Kidney epithelial cell (primary cell): ENCODE measurements at regions not wholly inside any gene's neighbourhood (a gene's known extent, or its start where the extent isn't known, plus 50 kb on each side); places are given as distances from the start of the nearest gene placed in this dataset.

ENCODE experiments used
- DNase-seq: peaks from one replicate; pipeline ENCODE4 v3.0.0-alpha.2; 2010; ENCODE audit warnings: low read depth
- H3K27me3 ChIP-seq: 2 replicates; pipeline ENCODE4 v1.6.0; 2011; ENCODE audit warnings: low read length; ENCODE audit not compliant: control insufficient read depth, insufficient read depth
- H3K36me3 ChIP-seq: 2 replicates; pipeline ENCODE4 v1.5.1; 2011; ENCODE audit warnings: low read length; ENCODE audit not compliant: control insufficient read depth, insufficient read depth
- H3K4me3 ChIP-seq: 2 replicates; pipeline ENCODE4 v1.5.1; 2011; ENCODE audit warnings: low read depth, mild to moderate bottlenecking, control low read depth, low read length
- TF ChIP-seq, protein P1 (sequence below): IDR thresholded peaks from 2 replicates; pipeline ENCODE4 v1.5.1; 2011; ENCODE audit warnings: mild to moderate bottlenecking, moderate library complexity, low read length, control low read depth, inconsistent platforms; ENCODE audit not compliant: insufficient read depth, poor library complexity, severe bottlenecking

DNA sequence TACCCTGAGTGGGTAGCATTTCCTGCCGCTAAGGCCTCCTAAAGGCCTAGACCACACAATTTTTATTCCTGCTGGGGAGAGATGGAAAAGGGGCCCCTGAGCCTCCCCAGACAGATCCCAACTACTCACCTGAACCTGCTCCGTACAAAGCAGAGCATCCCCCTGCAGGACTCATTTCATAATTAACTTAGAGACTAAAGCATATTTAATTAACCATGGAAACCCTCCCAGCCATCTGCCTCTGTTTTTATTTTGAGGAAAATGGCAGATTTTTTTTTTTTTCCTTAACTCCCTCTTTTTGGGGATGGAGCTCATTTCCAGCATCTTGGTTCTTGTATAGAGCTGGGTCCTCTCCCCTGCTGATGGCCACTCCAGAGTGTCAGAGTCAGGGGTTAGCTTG, 96.5 kb upstream of the CRHR1 start:
- peaks cover 4% of the 10 kb centered on the region for H3K27me3 ChIP-seq
- TF ChIP-seq, protein P1, sequence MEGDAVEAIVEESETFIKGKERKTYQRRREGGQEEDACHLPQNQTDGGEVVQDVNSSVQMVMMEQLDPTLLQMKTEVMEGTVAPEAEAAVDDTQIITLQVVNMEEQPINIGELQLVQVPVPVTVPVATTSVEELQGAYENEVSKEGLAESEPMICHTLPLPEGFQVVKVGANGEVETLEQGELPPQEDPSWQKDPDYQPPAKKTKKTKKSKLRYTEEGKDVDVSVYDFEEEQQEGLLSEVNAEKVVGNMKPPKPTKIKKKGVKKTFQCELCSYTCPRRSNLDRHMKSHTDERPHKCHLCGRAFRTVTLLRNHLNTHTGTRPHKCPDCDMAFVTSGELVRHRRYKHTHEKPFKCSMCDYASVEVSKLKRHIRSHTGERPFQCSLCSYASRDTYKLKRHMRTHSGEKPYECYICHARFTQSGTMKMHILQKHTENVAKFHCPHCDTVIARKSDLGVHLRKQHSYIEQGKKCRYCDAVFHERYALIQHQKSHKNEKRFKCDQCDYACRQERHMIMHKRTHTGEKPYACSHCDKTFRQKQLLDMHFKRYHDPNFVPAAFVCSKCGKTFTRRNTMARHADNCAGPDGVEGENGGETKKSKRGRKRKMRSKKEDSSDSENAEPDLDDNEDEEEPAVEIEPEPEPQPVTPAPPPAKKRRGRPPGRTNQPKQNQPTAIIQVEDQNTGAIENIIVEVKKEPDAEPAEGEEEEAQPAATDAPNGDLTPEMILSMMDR: no peak
- H3K36me3 ChIP-seq: no peaks in the 10 kb centered on the region
- DNase-seq: no peak
- no peak overlapping the region for H3K4me3 ChIP-seq

DNA sequence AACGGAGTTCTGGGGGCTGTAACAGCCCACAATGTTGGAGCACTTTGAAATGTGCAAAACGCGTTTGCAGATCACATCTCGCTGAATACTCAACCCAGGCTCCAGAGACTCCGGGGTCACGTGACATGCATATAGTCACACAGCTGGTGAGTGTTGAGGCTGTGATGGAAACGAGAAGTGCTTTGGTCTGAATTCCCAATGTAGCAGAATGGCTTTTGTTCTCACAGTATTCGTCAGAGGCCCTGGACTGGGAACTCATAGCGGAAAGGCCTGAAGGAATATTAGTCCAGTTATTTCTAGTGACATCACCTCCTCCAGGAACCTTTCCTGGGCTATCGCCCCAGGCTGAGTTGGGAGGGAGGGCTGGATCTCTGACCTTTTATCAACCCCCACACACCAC, 95.8 kb upstream of the CRHR1 start:
- no peak for DNase-seq
- H3K27me3 ChIP-seq: peaks cover 6% of the 10 kb centered on the region
- no peak overlapping the region for H3K4me3 ChIP-seq
- TF ChIP-seq, protein P1: no peak
- H3K36me3 ChIP-seq: no peaks in the 10 kb centered on the region

DNA sequence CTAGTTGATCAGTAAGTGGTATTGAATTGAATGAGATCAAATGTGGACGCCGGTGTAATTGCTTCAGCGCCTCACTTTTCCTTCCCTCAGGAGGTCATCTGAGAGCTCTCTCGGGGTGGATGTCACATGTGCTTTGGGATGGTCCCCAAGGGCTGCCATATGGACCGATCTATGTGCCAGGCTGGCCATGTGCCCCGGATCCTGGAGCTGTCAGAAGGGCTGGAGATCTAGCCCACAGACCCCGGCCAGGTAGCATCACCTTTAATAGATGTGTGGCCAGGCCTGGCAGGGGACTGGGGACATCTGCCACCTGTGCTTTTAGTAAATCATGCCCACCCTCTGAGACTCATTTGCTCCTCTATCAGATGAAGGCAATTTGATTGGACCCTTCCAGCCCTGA, 95.3 kb upstream of the CRHR1 start:
- H3K27me3 ChIP-seq: peaks cover 6% of the 10 kb centered on the region
- TF ChIP-seq, protein P1: no peak
- DNase-seq: no peak

DNA sequence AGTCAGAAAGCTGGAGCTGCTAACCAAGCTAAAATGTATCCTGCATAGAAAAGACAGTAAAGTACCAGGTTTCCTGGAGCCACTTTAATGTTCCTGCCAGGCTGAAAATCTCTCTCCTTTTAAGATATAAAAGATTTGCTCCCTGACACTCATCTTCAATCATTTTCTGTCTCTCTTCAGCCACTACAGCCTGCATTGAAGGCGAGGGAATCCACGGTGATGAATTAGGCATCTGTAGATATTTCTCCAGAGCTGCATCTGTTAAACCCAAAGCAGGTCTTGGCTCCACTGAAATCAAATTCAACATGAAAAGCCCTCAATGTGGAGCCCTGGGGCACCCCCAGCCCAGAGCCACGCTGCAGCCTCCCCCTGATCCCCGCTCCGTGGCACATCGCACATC, 94.7 kb upstream of the CRHR1 start:
- peaks cover 6% of the 10 kb centered on the region for H3K27me3 ChIP-seq
- no peak overlapping the region for H3K4me3 ChIP-seq
- DNase-seq: no peak
- no peaks in the 10 kb centered on the region for H3K36me3 ChIP-seq
- TF ChIP-seq, protein P1: no peak

More for the DNA sequence above, 95.3 kb upstream of the CRHR1 start:
- Histone ChIP-seq H3K4me3 (no peak overlapping the region), H3K36me3 (no peaks in the 10 kb centered on the region)

DNA sequence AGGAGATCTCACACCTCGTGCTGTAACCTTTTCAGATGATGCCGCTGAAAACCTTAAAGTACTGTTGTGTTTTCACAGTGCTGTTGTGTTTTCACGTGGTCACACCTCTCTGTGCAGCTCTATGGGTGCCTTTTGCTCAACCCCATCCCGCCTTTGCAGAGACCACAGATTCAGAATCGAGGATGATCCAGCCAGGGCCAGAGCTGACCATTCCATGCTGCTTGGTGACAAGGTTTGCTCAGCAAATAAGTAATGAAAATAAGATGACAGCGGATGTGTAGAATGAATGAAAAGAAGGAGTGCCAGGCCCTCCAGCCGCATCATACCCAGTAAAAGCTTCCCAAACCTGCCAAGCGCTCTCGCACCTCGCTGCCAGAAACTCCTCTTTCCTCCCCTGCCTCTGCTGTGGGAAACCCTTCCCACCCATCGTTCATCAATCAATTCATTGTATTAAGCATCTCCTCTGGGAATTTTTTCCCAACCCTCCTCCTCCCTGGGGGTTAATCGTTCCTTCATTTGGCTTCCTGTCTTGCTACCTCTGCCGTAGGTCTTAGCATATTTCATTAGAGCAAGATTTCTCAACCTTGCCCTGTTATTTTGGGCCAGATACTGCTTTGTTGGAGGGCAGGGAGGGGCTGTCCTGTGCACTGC, 93.4 kb upstream of the CRHR1 start:
- H3K36me3 ChIP-seq: no peaks in the 10 kb centered on the region
- H3K27me3 ChIP-seq: peaks cover 6% of the 10 kb centered on the region
- DNase-seq: no peak
- H3K4me3 ChIP-seq: no peak overlapping the region
- TF ChIP-seq, protein P1: no peak

DNA sequence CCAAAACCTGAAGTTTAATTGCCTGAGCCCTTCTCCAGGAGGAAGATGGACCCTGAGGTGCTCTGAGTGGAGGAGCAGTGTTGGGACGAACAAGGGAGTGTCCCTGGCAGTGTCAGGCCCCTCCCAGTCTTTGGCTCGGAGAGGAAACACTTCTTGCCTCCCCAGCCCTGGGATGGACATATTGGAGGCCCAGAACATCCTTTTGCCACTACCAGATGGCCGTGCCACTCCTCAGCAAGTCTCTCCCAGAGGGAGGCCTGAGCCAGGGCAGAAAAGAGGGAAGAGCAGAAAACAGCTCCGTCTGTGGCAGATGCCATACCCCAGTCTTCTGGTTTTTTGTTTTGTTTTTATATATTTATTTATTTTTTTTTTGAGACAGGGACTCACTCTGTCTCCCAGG, 91.5 kb upstream of the CRHR1 start:
- Histone ChIP-seq H3K4me3 (no peak overlapping the region), H3K27me3 (peaks cover 6% of the 10 kb centered on the region), H3K36me3 (no peaks in the 10 kb centered on the region)
- no peak for DNase-seq
- TF ChIP-seq, protein P1: no peak
